LNCaP clone FGC (cell line): ENCODE measurements at regions not wholly inside any gene's neighbourhood (a gene's known extent, or its start where the extent isn't known, plus 50 kb on each side); places are given as distances from the start of the nearest gene placed in this dataset.
"Not testable (repeated sequence)": the region's sequence is repeated elsewhere in the genome, so short reads cannot be mapped to it uniquely, and the experiment has no call there.

Experiments
- DNase-seq: peaks from one replicate; pipeline ENCODE4 v3.0.0-alpha.2; 2011; ENCODE audit warnings: low read depth
- H3K4me3 ChIP-seq: 2 replicates; pipeline ENCODE4 v1.5.1; 2011; ENCODE audit warnings: mild to moderate bottlenecking, low read depth, low read length, control low read depth
- TF ChIP-seq, protein P1 (sequence below): IDR thresholded peaks from 2 replicates; pipeline ENCODE4 v1.5.1; 2012; ENCODE audit warnings: mild to moderate bottlenecking; ENCODE audit not compliant: control insufficient read depth, insufficient read depth; ENCODE audit errors: extremely low read depth

DNA sequence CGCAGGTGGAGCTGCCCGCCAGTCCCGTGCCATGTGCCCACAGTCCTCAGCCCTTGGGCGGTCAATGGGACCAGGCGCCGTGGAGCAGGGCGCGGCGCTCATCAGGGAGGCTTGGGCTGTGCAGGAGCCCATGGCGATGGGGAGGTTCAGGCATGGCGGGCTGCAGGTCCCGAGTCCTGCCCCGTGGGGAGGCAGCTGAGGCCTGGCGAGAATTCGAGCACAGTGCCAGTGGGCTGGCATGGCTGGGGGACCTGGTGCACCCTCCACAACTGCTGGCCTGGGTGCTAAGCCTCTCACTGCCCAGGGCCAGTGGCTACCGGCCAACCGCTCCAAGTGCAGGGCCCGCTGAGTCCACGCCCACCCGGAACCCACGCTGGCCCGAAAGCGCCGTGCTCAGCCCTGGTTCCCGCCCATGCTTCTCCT is 646.5 kb downstream of the GABRG1 start:
- TF ChIP-seq, protein P1, sequence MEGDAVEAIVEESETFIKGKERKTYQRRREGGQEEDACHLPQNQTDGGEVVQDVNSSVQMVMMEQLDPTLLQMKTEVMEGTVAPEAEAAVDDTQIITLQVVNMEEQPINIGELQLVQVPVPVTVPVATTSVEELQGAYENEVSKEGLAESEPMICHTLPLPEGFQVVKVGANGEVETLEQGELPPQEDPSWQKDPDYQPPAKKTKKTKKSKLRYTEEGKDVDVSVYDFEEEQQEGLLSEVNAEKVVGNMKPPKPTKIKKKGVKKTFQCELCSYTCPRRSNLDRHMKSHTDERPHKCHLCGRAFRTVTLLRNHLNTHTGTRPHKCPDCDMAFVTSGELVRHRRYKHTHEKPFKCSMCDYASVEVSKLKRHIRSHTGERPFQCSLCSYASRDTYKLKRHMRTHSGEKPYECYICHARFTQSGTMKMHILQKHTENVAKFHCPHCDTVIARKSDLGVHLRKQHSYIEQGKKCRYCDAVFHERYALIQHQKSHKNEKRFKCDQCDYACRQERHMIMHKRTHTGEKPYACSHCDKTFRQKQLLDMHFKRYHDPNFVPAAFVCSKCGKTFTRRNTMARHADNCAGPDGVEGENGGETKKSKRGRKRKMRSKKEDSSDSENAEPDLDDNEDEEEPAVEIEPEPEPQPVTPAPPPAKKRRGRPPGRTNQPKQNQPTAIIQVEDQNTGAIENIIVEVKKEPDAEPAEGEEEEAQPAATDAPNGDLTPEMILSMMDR: no peak

DNA sequence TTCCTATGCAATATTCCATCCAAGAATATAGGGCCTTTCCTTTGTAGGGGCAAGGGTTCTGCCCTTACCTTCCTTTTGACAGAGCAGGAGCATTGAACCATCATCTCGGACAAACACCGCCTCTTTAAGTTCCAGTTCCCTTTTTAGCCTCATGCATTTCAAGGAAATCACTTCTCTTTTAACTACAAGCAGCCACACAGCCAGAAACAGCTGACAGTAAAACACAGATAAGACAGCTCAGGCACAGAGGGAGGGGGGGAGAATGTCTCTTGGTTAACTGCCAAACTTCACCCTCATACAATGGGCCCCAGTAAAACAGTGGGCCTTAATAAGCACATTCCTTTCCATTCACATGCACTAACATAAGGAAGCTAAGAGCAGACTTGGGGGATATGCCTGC is 648.3 kb downstream of the GABRG1 start:
- DNase-seq: no peak
- no peak overlapping the region for H3K4me3 ChIP-seq
- TF ChIP-seq, protein P1: no peak

More for the DNA sequence above, 646.5 kb downstream of the GABRG1 start:
- no peak overlapping the region for H3K4me3 ChIP-seq
- DNase-seq: no peak

DNA sequence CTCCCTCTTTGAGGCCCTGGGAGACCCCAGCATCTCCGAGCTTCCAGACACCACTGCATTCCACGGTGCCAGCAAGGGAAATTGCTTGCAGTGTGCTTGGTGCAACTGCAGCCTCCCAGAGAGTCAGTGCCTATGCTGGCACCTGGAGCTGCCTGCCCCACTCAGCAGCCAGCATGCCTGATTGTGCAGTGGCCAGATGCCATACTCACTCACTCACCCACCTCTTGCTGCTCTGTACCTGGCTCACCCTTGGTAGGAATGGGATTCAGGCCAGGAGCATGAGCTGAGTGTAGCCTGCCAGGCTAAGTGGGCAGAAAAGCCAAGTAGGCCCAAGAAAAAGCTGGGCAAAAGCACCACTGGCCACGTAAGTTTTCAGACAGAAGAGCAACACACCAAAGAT is 651.4 kb downstream of the GABRG1 start:
- no peak for DNase-seq
- TF ChIP-seq, protein P1: no peak

DNA sequence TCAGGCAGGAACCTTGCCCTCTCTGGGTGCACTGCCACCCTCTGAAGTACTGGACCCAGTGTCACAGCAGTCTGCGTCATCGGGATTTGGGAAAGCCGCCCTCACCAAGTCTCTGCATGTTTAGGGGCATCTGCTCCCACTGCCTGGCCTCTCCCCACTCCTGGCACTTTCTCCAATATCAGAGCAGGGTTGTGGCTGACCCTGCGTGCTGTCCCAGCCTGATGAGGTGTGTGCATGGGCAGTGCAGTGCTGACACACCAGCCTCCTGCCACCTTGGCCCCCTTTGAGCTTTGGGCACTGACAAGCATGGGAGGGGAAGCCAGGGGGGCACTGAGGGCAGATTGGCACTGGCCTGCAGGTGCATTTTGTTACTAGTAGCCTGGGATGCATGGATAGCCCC is 652.5 kb downstream of the GABRG1 start:
- DNase-seq: no peak
- TF ChIP-seq, protein P1: no peak
- H3K4me3 ChIP-seq: no peak overlapping the region

More for the DNA sequence above, 651.4 kb downstream of the GABRG1 start:
- H3K4me3 ChIP-seq: no peak overlapping the region

DNA sequence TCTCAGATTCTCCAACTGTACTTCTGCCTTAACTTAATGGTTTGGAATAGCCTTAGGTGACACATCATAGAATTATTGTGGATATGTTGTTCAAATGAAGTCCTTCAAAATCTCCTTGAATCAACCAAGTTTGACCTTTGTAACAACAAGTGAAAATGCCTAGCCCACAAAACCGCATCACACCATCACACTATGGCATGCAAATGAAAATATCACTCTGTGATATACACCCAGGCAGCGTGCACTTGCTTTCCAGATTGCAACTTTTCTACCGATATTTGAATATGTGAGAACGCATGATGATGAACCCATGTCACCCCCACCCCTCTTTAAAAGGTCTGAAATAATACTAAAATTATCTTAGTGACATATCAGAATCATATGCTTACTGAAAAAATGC is 656.7 kb downstream of the GABRG1 start:
- DNase-seq: no peak
- no peak overlapping the region for H3K4me3 ChIP-seq
- TF ChIP-seq, protein P1: no peak

DNA sequence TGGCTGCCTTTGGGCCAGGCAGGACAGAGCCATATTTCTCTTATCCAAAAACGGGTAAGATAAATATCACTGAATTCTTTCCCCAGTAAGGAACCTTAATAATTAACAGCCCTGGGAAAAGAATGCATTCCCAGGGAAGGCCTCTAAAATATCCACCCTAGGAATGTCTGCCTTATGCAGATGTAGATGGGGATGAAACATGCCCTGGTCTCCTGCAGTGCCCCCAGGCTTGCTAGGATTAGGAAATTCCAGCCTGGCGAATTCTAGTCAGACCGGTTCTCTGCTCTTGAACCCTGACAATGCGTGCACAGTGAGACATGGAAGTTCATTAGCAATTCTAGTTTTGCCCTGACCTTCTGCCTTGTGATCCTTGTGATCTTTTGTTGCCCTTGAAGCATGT is 663.7 kb downstream of the GABRG1 start:
- not testable (repeated sequence) for DNase-seq

DNA sequence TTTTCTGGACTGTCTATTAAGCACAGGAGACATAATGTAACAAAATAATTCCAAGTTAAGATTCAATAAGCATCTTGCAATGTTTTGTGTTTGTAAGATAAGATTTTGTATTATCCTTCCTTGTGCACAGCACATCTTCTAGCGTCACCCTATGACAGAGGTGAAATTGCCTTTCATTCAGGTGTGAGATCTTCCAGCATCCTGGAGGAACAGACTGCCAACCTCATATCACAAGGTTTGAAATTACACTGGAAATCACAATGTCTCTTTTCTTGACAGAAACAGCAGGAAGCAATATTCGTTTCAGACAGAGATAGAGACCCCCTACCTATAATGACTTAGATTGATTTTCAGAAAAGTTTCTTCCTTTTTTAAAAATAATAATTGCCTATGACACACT is 668.6 kb downstream of the GABRG1 start:
- no peak for DNase-seq
- TF ChIP-seq, protein P1: no peak
- H3K4me3 ChIP-seq: no peak overlapping the region

More for the DNA sequence above, 663.7 kb downstream of the GABRG1 start:
- H3K4me3 ChIP-seq: not testable (repeated sequence)

DNA sequence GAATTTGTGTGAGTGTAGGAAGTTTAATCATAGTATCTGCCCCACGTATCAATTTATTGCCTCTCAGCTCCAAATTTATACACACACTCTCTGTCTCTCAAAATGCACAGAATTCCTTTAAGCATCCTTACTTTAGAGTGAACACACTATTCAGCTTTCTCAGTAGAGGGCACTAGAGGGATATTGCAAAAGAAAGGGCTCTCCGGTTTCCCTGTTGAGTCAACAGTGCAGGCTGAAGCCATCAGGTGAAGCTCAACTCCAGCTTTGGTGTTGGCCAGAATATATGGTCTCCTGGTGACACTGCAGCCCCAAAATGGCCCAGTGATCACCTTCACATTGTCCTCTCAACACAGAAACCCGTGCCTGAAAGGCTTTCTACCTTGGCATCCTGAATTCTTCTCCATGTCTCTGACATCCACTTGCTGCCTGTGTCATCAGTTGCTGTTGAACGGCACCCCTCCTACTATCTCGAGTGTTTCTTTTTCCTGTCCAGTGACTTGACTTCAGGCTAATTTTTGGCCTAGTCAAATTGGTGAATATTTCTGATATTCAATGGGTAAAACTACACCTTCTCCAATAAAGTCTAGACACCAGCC is 670.5 kb downstream of the GABRG1 start:
- TF ChIP-seq, protein P1: peak; percentile 79
- peak; percentile 32 for DNase-seq

More for the DNA sequence above, 670.5 kb downstream of the GABRG1 start:
- H3K4me3 ChIP-seq: no peak overlapping the region
